ENCODE measurements at regions not wholly inside any gene's neighbourhood (a gene's known extent, or its start where the extent isn't known, plus 50 kb on each side); places are given as distances from the start of the nearest gene placed in this dataset.
A peak's percentile ranks its signal among the peaks of the same experiment; 100 is the strongest.

- no peak for DNase-seq
These were observed 205.9 kb upstream of the EDIL3 start for GRCh38 chr5:84590629-84591028.

GRCh38 chr5:84589926-84590325 lies 205.2 kb upstream of the EDIL3 start:
- no peak for DNase-seq

GRCh38 chr5:84585218-84585617 lies 200.5 kb upstream of the EDIL3 start:
- no peak for DNase-seq

GRCh38 chr5:84578226-84578625 lies 193.5 kb upstream of the EDIL3 start:
- no peak for DNase-seq

GRCh38 chr5:84573017-84573712 lies 188.5 kb upstream of the EDIL3 start:
- DNase-seq: peak; percentile 47

GRCh38 chr5:84569307-84569706 lies 184.6 kb upstream of the EDIL3 start:
- DNase-seq: no peak

GRCh38 chr5:84568171-84568570 lies 183.5 kb upstream of the EDIL3 start:
- peak; percentile 57 for DNase-seq

GRCh38 chr5:84565866-84566265 lies 181.2 kb upstream of the EDIL3 start:
- no peak for DNase-seq

GRCh38 chr5:84564321-84565075 lies 179.8 kb upstream of the EDIL3 start:
- peak; percentile 85 for DNase-seq

GRCh38 chr5:84550222-84550621 lies 165.5 kb upstream of the EDIL3 start:
- no peak for DNase-seq

- DNase-seq: no peak
These were observed 164.4 kb upstream of the EDIL3 start for GRCh38 chr5:84549054-84549453.

- DNase-seq: no peak
These were observed 162.0 kb upstream of the EDIL3 start for GRCh38 chr5:84546686-84547085.

- DNase-seq: no peak
These were observed 152.1 kb upstream of the EDIL3 start for GRCh38 chr5:84536797-84537196.

GRCh38 chr5:84535281-84535680 lies 150.6 kb upstream of the EDIL3 start:
- DNase-seq: no peak

GRCh38 chr5:84524491-84524890 lies 139.8 kb upstream of the EDIL3 start:
- DNase-seq: no peak

- DNase-seq: no peak
These were observed 134.2 kb upstream of the EDIL3 start for GRCh38 chr5:84518862-84519261.

GRCh38 chr5:84518370-84518769 lies 133.7 kb upstream of the EDIL3 start:
- no peak for DNase-seq

- DNase-seq: no peak
These were observed 121.9 kb upstream of the EDIL3 start for GRCh38 chr5:84506625-84507024.

GRCh38 chr5:84494453-84494852 lies 109.8 kb upstream of the EDIL3 start:
- no peak for DNase-seq

GRCh38 chr5:84487963-84488362 lies 103.3 kb upstream of the EDIL3 start:
- DNase-seq: no peak

- no peak for DNase-seq
These were observed 96.4 kb upstream of the EDIL3 start for GRCh38 chr5:84480873-84481637.

GRCh38 chr5:84478603-84479002 lies 93.9 kb upstream of the EDIL3 start:
- DNase-seq: no peak

GRCh38 chr5:84477485-84477884 lies 92.8 kb upstream of the EDIL3 start:
- DNase-seq: no peak

GRCh38 chr5:84474126-84474525 lies 89.4 kb upstream of the EDIL3 start:
- no peak for DNase-seq
